ENCODE measurements at regions not wholly inside any gene's neighbourhood (a gene's known extent, or its start where the extent isn't known, plus 50 kb on each side); places are given as distances from the start of the nearest gene placed in this dataset.

- Histone ChIP-seq H3K27me3 (ENCODE audit: control insufficient read depth in 3 of 3, insufficient read depth in 3 of 3, low read length in 2 of 3) (no peaks in the 10 kb centered on the region), H3K9me3 (ENCODE audit: control insufficient read depth in 4 of 4, insufficient read depth in 3 of 4, low read length in 3 of 4) (peaks cover 0 to 8% (median 0%) of the 10 kb centered on the region in 4 donors), H3K4me1 (ENCODE audit: control insufficient read depth in 5 of 5, insufficient read depth in 5 of 5, low read length in 5 of 5) (no peaks in the 10 kb centered on the region), H3K9ac (ENCODE audit: insufficient read depth in 1 of 2, low read length in 2 of 2) (no peak overlapping the region), H3K36me3 (ENCODE audit: control insufficient read depth in 4 of 4, insufficient read depth in 4 of 4, low read length in 4 of 4) (no peaks in the 10 kb centered on the region), H3K27ac (ENCODE audit: low read depth in 1 of 2, low read length in 1 of 2) (no peak overlapping the region), H3K4me3 (no peak overlapping the region)
- ATAC-seq (ENCODE audit: insufficient read depth, low FRiP score) (no peak), DNase-seq (no peak)
- 48 to 63% methylated on average over 10 of the region's 10 CpGs for WGBS, 2 donors
- TF ChIP-seq, protein P1, sequence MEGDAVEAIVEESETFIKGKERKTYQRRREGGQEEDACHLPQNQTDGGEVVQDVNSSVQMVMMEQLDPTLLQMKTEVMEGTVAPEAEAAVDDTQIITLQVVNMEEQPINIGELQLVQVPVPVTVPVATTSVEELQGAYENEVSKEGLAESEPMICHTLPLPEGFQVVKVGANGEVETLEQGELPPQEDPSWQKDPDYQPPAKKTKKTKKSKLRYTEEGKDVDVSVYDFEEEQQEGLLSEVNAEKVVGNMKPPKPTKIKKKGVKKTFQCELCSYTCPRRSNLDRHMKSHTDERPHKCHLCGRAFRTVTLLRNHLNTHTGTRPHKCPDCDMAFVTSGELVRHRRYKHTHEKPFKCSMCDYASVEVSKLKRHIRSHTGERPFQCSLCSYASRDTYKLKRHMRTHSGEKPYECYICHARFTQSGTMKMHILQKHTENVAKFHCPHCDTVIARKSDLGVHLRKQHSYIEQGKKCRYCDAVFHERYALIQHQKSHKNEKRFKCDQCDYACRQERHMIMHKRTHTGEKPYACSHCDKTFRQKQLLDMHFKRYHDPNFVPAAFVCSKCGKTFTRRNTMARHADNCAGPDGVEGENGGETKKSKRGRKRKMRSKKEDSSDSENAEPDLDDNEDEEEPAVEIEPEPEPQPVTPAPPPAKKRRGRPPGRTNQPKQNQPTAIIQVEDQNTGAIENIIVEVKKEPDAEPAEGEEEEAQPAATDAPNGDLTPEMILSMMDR (IDR thresholded peaks at IDR 0.05; ENCODE audit: control extremely low read depth, extremely low read depth) = no peak
Observed at GRCh38 chr1:37265786-37266667, 208.4 kb upstream of the ZC3H12A start.

DNA sequence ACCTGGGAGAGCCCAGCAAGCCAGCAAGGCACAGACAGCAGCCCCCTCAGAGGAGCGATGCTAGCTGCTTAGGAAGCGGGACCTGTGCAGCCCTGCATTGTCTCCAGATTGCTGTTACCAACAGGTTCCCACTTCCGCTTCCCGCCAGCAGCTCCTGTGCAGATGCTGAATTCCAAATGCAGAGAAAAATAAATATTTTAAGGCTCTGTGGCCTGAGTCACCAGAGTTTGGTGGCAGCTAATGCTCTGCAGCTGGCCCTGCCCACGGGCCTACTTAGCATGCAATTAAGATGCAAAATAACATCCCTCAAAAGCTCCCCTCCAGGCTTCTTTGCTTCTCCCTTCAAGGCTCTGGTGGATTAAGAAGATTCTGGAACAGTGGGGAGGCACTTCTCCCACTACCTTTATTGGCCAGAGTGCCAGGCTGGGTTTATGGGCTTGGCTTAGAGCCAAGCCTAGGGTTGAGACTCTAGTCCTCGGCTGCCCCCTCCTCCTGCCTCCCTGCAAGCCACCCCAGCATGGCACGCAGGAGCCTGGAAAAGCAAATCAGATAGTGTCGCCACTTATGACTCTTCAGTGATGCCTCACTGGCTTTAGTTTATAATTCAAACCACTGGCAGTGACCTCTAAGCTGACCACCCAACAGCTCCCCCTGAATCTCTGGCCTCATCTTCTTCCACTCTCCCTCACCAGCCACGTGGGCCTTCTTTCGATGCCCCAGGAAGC, 207.1 kb upstream of the ZC3H12A start:
- TF ChIP-seq, protein P1 (IDR thresholded peaks at IDR 0.05; ENCODE audit: control extremely low read depth, extremely low read depth) = no peak
- WGBS, 2 donors = 54 to 59% methylated on average over 10 of the region's 10 CpGs
- Histone ChIP-seq H3K27me3 (ENCODE audit: control insufficient read depth in 3 of 3, insufficient read depth in 3 of 3, low read length in 2 of 3) (no peaks in the 10 kb centered on the region), H3K9ac (ENCODE audit: insufficient read depth in 1 of 2, low read length in 2 of 2) (no peak overlapping the region), H3K4me1 (ENCODE audit: control insufficient read depth in 5 of 5, insufficient read depth in 5 of 5, low read length in 5 of 5) (no peaks in the 10 kb centered on the region), H3K4me3 (no peak overlapping the region), H3K27ac (ENCODE audit: low read depth in 1 of 2, low read length in 1 of 2) (no peak overlapping the region), H3K36me3 (ENCODE audit: control insufficient read depth in 4 of 4, insufficient read depth in 4 of 4, low read length in 4 of 4) (no peaks in the 10 kb centered on the region), H3K9me3 (ENCODE audit: control insufficient read depth in 4 of 4, insufficient read depth in 3 of 4, low read length in 3 of 4) (peaks cover 0 to 8% (median 0%) of the 10 kb centered on the region in 4 donors)
- DNase-seq (no peak), ATAC-seq (ENCODE audit: insufficient read depth, low FRiP score) (no peak)

GRCh38 chr1:37270639-37271038, 203.7 kb upstream of the ZC3H12A start:
- ATAC-seq (ENCODE audit: insufficient read depth, low FRiP score) = no peak
- Histone ChIP-seq H3K36me3 (ENCODE audit: control insufficient read depth in 4 of 4, insufficient read depth in 4 of 4, low read length in 4 of 4) (no peaks in the 10 kb centered on the region), H3K27ac (ENCODE audit: low read depth in 1 of 2, low read length in 1 of 2) (no peak overlapping the region), H3K4me3 (no peak overlapping the region), H3K27me3 (ENCODE audit: control insufficient read depth in 3 of 3, insufficient read depth in 3 of 3, low read length in 2 of 3) (no peaks in the 10 kb centered on the region), H3K9me3 (ENCODE audit: control insufficient read depth in 4 of 4, insufficient read depth in 3 of 4, low read length in 3 of 4) (no peaks in the 10 kb centered on the region), H3K9ac (ENCODE audit: insufficient read depth in 1 of 2, low read length in 2 of 2) (no peak overlapping the region), H3K4me1 (ENCODE audit: control insufficient read depth in 5 of 5, insufficient read depth in 5 of 5, low read length in 5 of 5) (no peaks in the 10 kb centered on the region)
- WGBS, 2 donors = 48 to 61% methylated on average over 3 of the region's 3 CpGs
- DNase-seq = no peak
- TF ChIP-seq, protein P1 (IDR thresholded peaks at IDR 0.05; ENCODE audit: control extremely low read depth, extremely low read depth) = no peak

Measured in lung (tissue), 11 donors.